Large intestine (tissue), 3 donors: ENCODE measurements at regions not wholly inside any gene's neighbourhood (a gene's known extent, or its start where the extent isn't known, plus 50 kb on each side); places are given as distances from the start of the nearest gene placed in this dataset.

ENCODE experiments used
- DNase-seq, 2 donors: peaks; one replicate each; pipeline versions ENCODE4 v3.0.0 to v3.0.0-alpha.2; 2013
- H3K27ac ChIP-seq: one replicate; pipeline ENCODE4 v1.5.1; 2013; ENCODE audit warnings: low read length
- H3K27me3 ChIP-seq: 2 replicates; pipeline ENCODE4 v1.6.1; 2013; ENCODE audit warnings: low read length; ENCODE audit not compliant: control insufficient read depth, insufficient read depth
- H3K36me3 ChIP-seq: 2 replicates; pipeline ENCODE4 v1.6.1; 2013; ENCODE audit warnings: low read length; ENCODE audit not compliant: control insufficient read depth, insufficient read depth
- H3K4me1 ChIP-seq: one replicate; pipeline ENCODE4 v1.6.1; 2013; ENCODE audit warnings: low read length; ENCODE audit not compliant: control insufficient read depth, insufficient read depth
- H3K4me3 ChIP-seq: one replicate; pipeline ENCODE4 v1.5.1; 2013; ENCODE audit warnings: low read length
- H3K9me3 ChIP-seq: one replicate; pipeline ENCODE4 v1.6.1; 2013; ENCODE audit warnings: mild to moderate bottlenecking, low read depth, low read length, moderate library complexity; ENCODE audit not compliant: control insufficient read depth
- WGBS: methylation state at CpG from one replicate; pipeline ENCODE4 v1.1.5; 2013; ENCODE audit warnings: low lambda C conversion rate; ENCODE audit not compliant: insufficient coverage; 5-methylcytosine and 5-hydroxymethylcytosine counted together

DNA sequence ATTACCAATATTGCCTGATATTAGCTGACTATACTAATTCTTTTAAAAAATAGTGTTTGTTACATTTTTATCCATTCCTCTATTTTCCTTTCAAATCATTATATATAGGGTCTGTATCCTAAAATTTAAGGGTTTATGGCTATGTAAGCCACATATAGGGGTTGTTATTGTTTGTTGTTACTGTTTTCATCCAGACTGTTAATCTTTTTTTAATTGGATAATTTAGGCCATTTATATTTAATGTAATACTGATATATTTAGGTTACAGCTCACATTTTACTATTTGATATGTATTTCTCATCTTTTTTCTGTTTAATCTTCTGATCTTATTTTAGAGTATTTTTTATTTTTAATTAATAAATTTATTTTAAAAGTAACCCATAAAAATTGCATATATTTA lies 487.1 kb upstream of the SGCG start:
- Histone ChIP-seq H3K9me3 (no peaks in the 10 kb centered on the region), H3K4me3 (no peak overlapping the region), H3K36me3 (no peaks in the 10 kb centered on the region), H3K4me1 (no peaks in the 10 kb centered on the region), H3K27ac (no peak overlapping the region), H3K27me3 (no peaks in the 10 kb centered on the region)
- DNase-seq, result no peak

GRCh38 chr13:22696433-22696832 lies 484.3 kb upstream of the SGCG start:
- DNase-seq, result no peak
- Histone ChIP-seq H3K4me1 (no peaks in the 10 kb centered on the region), H3K27me3 (no peaks in the 10 kb centered on the region), H3K36me3 (no peaks in the 10 kb centered on the region), H3K9me3 (no peaks in the 10 kb centered on the region), H3K4me3 (no peak overlapping the region), H3K27ac (no peak overlapping the region)
- no CpG with 5 or more reads among the region's 41 CpGs for WGBS

GRCh38 chr13:22698467-22698866 lies 482.3 kb upstream of the SGCG start:
- DNase-seq, result no peak
- no peak overlapping the region for H3K27ac ChIP-seq
- no peak overlapping the region for H3K4me3 ChIP-seq
- 69% methylated on average over 2 of the region's 2 CpGs for WGBS
- no peaks in the 10 kb centered on the region for H3K4me1 ChIP-seq
- no peaks in the 10 kb centered on the region for H3K36me3 ChIP-seq
- H3K9me3 ChIP-seq, result no peaks in the 10 kb centered on the region
- no peaks in the 10 kb centered on the region for H3K27me3 ChIP-seq

DNA sequence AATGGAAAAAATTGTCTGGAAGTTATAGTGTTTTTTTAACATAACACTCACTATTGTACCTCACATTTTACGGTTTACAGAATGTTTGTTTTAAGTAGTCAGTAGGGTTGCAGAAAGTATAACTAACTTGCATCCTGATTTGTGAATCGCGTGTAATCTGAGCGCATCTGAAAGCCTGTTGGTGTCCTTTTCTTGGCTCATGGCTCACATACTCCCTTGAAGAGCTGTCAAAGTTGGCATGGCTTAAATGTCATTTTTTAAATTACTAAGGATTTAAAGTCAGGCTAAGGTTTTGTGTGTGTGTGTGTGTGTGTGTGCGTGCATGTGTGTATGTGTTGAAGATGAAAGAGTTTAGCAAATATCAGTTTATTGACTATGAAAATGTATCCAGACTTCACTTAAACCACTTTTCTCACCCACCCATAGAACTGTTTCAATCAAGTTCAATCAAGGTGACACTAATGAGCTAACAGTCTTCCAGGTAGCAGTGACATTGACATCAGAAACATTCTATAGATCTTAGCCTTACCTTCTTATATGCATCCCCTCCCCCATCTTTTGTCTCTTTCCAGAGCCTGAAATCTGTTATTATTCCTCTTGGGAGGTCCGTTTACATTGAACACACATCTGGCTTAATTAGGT lies 480.4 kb upstream of the SGCG start:
- no peaks in the 10 kb centered on the region for H3K9me3 ChIP-seq
- H3K4me3 ChIP-seq, result no peak overlapping the region
- H3K4me1 ChIP-seq, result no peaks in the 10 kb centered on the region
- DNase-seq, result no peak
- no peak overlapping the region for H3K27ac ChIP-seq
- 100% methylated on average over 2 of the region's 6 CpGs for WGBS
- H3K27me3 ChIP-seq, result no peaks in the 10 kb centered on the region
- no peaks in the 10 kb centered on the region for H3K36me3 ChIP-seq

GRCh38 chr13:22703601-22704209 lies 477.1 kb upstream of the SGCG start:
- no peaks in the 10 kb centered on the region for H3K9me3 ChIP-seq
- H3K4me3 ChIP-seq, result no peak overlapping the region
- DNase-seq, result peak in 1 of 2 donors; percentile 3
- no peaks in the 10 kb centered on the region for H3K36me3 ChIP-seq
- WGBS, result 38% methylated on average over 2 of the region's 9 CpGs
- no peak overlapping the region for H3K27ac ChIP-seq
- no peaks in the 10 kb centered on the region for H3K4me1 ChIP-seq
- no peaks in the 10 kb centered on the region for H3K27me3 ChIP-seq

DNA sequence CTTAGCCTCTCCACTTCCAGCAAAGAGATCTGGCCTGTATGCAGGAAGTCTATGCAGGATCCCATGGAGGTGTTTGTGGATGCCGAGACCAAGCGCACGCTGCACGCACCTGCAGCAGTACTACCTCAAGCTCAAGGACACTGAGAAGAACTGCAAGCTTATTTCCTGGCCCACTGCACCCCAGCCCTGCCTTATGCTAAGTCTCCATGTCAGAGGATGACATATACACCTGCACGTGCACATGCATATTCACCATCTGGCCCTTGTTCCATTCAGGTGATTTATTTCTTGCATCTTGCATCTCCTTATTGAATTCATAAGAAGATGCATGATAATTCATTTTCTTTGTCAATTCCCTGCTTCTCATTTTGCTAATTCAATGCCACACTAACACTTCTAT lies 472.8 kb upstream of the SGCG start:
- no peak for DNase-seq
- WGBS, result no CpG with 5 or more reads among the region's 5 CpGs
- no peaks in the 10 kb centered on the region for H3K36me3 ChIP-seq
- H3K27me3 ChIP-seq, result no peaks in the 10 kb centered on the region
- H3K4me3 ChIP-seq, result no peak overlapping the region
- no peak overlapping the region for H3K27ac ChIP-seq
- no peaks in the 10 kb centered on the region for H3K4me1 ChIP-seq
- H3K9me3 ChIP-seq, result no peaks in the 10 kb centered on the region

DNA sequence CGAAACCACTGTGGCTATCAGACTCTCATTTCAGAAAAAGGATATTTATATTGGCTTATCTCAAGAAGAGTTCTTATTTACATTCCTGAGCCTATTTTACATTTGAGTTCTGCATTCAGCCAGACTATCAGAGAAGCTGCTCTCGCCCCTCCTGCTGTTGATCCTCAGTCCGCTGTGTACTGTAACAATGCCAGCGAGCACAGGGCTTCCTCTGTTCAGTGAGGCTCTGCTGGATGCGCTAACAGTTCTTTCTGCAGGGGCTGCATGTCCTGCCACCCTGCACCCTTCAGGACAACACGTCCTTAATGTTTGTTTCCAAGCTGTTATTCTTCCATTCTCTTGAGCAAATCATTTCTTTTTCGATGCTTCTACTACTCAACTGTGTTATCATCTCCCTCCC lies 463.7 kb upstream of the SGCG start:
- Histone ChIP-seq H3K4me3 (no peak overlapping the region), H3K27me3 (no peaks in the 10 kb centered on the region), H3K27ac (no peak overlapping the region), H3K36me3 (no peaks in the 10 kb centered on the region), H3K4me1 (no peaks in the 10 kb centered on the region), H3K9me3 (no peaks in the 10 kb centered on the region)
- 59% methylated on average over 2 of the region's 7 CpGs for WGBS
- DNase-seq, result no peak

GRCh38 chr13:22726726-22727125 lies 454.1 kb upstream of the SGCG start:
- no peak overlapping the region for H3K27ac ChIP-seq
- 60% methylated on average over 1 of the region's 6 CpGs for WGBS
- no peak for DNase-seq
- no peak overlapping the region for H3K4me3 ChIP-seq
- no peaks in the 10 kb centered on the region for H3K27me3 ChIP-seq
- H3K9me3 ChIP-seq, result no peaks in the 10 kb centered on the region
- H3K4me1 ChIP-seq, result no peaks in the 10 kb centered on the region
- no peaks in the 10 kb centered on the region for H3K36me3 ChIP-seq

GRCh38 chr13:22735011-22735995 lies 445.5 kb upstream of the SGCG start:
- DNase-seq, result peak in 1 of 2 donors; percentile 16
- H3K36me3 ChIP-seq, result no peaks in the 10 kb centered on the region
- no peak overlapping the region for H3K27ac ChIP-seq
- WGBS, result 57% methylated on average over 10 of the region's 24 CpGs
- no peaks in the 10 kb centered on the region for H3K4me1 ChIP-seq
- H3K27me3 ChIP-seq, result peaks cover 7% of the 10 kb centered on the region
- H3K4me3 ChIP-seq, result no peak overlapping the region
- no peaks in the 10 kb centered on the region for H3K9me3 ChIP-seq

- peaks cover 7% of the 10 kb centered on the region for H3K27me3 ChIP-seq
- no peaks in the 10 kb centered on the region for H3K36me3 ChIP-seq
- no peak overlapping the region for H3K27ac ChIP-seq
- no peak for DNase-seq
- H3K4me3 ChIP-seq, result no peak overlapping the region
- no peaks in the 10 kb centered on the region for H3K9me3 ChIP-seq
- 100% methylated on average over 1 of the region's 28 CpGs for WGBS
- no peaks in the 10 kb centered on the region for H3K4me1 ChIP-seq
These were observed 444.6 kb upstream of the SGCG start for GRCh38 chr13:22736084-22736767.
